Natural killer cell (primary cell): ENCODE measurements at regions not wholly inside any gene's neighbourhood (a gene's known extent, or its start where the extent isn't known, plus 50 kb on each side); places are given as distances from the start of the nearest gene placed in this dataset.

Source experiments
- ATAC-seq, 3 donors: fragments of 150-1000 bp in 2 of 3; fragments of 200-7000 bp in 1 of 3; cut with Tn5 transposase; 1 replicate in 1 of 3; 2 replicates in 2 of 3; pipeline ENCODE4 v1.10.0; 2021; ENCODE audit warnings: mild to moderate bottlenecking in 2 of 3, moderate library complexity in 2 of 3
- DNase-seq, 2 donors: peaks; one replicate each; pipeline versions ENCODE4 v3.0.0 to v3.0.0-alpha.2; 2013 to 2021; ENCODE audit warnings: mixed read lengths in 1 of 2
- H3K27ac ChIP-seq: one replicate; pipeline ENCODE4 v1.5.1; 2013; ENCODE audit warnings: mild to moderate bottlenecking, low read length
- H3K27me3 ChIP-seq: one replicate; pipeline ENCODE4 v1.6.1; 2013; ENCODE audit warnings: low read length; ENCODE audit not compliant: control insufficient read depth, insufficient read depth
- H3K36me3 ChIP-seq: one replicate; pipeline ENCODE4 v1.6.1; 2013; ENCODE audit warnings: low read length; ENCODE audit not compliant: control insufficient read depth, insufficient read depth
- H3K4me1 ChIP-seq: one replicate; pipeline ENCODE4 v1.6.1; 2013; ENCODE audit warnings: low read length; ENCODE audit not compliant: control insufficient read depth, insufficient read depth
- H3K4me3 ChIP-seq: one replicate; pipeline ENCODE4 v1.5.1; 2013; ENCODE audit warnings: low read length
- H3K9me3 ChIP-seq: one replicate; pipeline ENCODE4 v1.6.1; 2013; ENCODE audit warnings: low read length; ENCODE audit not compliant: control insufficient read depth, insufficient read depth
- H3K27ac Mint-ChIP-seq, 2 donors: one replicate each; pipeline ENCODE4 v1.8.0; 2022; ENCODE audit warnings: mild to moderate bottlenecking in 2 of 2, mixed read lengths in 2 of 2, moderate library complexity in 1 of 2
- H3K27me3 Mint-ChIP-seq, 2 donors: one replicate each; pipeline ENCODE4 v1.8.0; 2022; ENCODE audit warnings: low read depth in 2 of 2, mixed read lengths in 2 of 2
- H3K36me3 Mint-ChIP-seq: one replicate; pipeline ENCODE4 v1.8.0; 2022; ENCODE audit warnings: mixed read lengths
- H3K4me1 Mint-ChIP-seq, 2 donors: one replicate each; pipeline ENCODE4 v1.8.0; 2022; ENCODE audit warnings: mixed read lengths in 2 of 2
- H3K4me3 Mint-ChIP-seq: one replicate; pipeline ENCODE4 v1.8.0; 2022; ENCODE audit warnings: mild to moderate bottlenecking, moderate library complexity, mixed read lengths
- H3K9me3 Mint-ChIP-seq, 2 donors: one replicate each; pipeline ENCODE4 v1.8.0; 2022; ENCODE audit warnings: mixed read lengths in 2 of 2
- CTCF ChIP-seq: fragments of 200-600 bp; IDR thresholded peaks from one replicate; pipeline ENCODE4 v1.8.0; 2022; ENCODE audit warnings: antibody characterized with exemption
- WGBS: methylation state at CpG from one replicate; pipeline ENCODE4 v1.1.7; 2013; ENCODE audit warnings: missing lambda C conversion rate; ENCODE audit not compliant: insufficient coverage; 5-methylcytosine and 5-hydroxymethylcytosine counted together
- intact Hi-C: fragments of 100-400 bp; cut with micrococcal nuclease; formaldehyde crosslinking; loops from one replicate; pipeline ENCODE4 v1.14.2; 2022

- ATAC-seq (no peak), DNase-seq (no peak)
- Histone ChIP-seq H3K4me1 (peaks cover 13% of the 10 kb centered on the region), H3K27me3 (no peaks in the 10 kb centered on the region), H3K9me3 (no peaks in the 10 kb centered on the region), H3K27ac (no peak overlapping the region), H3K36me3 (no peaks in the 10 kb centered on the region), H3K4me3 (no peak overlapping the region)
- TF ChIP-seq CTCF, result no peak
- intact Hi-C loops, result no loop called here
- no peak overlapping the region for H3K27ac Mint-ChIP-seq
- no peak overlapping the region for H3K4me3 Mint-ChIP-seq
- no peaks in the 10 kb centered on the region for H3K36me3 Mint-ChIP-seq
- no peaks in the 10 kb centered on the region for H3K9me3 Mint-ChIP-seq
- 89% methylated on average over 3 of the region's 4 CpGs for WGBS
- H3K27me3 Mint-ChIP-seq, result peaks cover 0 to 3% of the 10 kb centered on the region in 2 donors
- H3K4me1 Mint-ChIP-seq, result peaks cover 15 to 19% of the 10 kb centered on the region in 2 donors
Measured at GRCh38 chr1:101406271-101406670, 169.5 kb downstream of the S1PR1 start.

- Histone ChIP-seq H3K9me3 (no peaks in the 10 kb centered on the region), H3K4me1 (peaks cover 14% of the 10 kb centered on the region), H3K27ac (no peak overlapping the region), H3K4me3 (no peak overlapping the region), H3K36me3 (no peaks in the 10 kb centered on the region), H3K27me3 (no peaks in the 10 kb centered on the region)
- TF ChIP-seq CTCF, result no peak
- ATAC-seq (no peak), DNase-seq (no peak)
- intact Hi-C loops, result no loop called here
- Mint-ChIP-seq H3K27ac (no peak overlapping the region), H3K9me3 (no peaks in the 10 kb centered on the region), H3K4me3 (no peak overlapping the region), H3K4me1 (peaks cover 16 to 21% of the 10 kb centered on the region in 2 donors), H3K36me3 (peaks cover 4% of the 10 kb centered on the region), H3K27me3 (peaks cover 3% of the 10 kb centered on the region in 2 donors)
- no CpG with 5 or more reads among the region's 1 CpG for WGBS
Measured at GRCh38 chr1:101406681-101407080, 169.9 kb downstream of the S1PR1 start.

- Mint-ChIP-seq H3K9me3 (no peaks in the 10 kb centered on the region), H3K4me1 (peaks cover 16 to 21% of the 10 kb centered on the region in 2 donors), H3K4me3 (no peak overlapping the region), H3K36me3 (peaks cover 7% of the 10 kb centered on the region), H3K27ac (no peak overlapping the region), H3K27me3 (peaks cover 0 to 12% of the 10 kb centered on the region in 2 donors)
- WGBS, result 33% methylated on average over 1 of the region's 2 CpGs
- ATAC-seq, result no peak
- DNase-seq, result no peak
- Histone ChIP-seq H3K4me3 (no peak overlapping the region), H3K4me1 (peaks cover 14% of the 10 kb centered on the region), H3K27me3 (no peaks in the 10 kb centered on the region), H3K27ac (no peak overlapping the region), H3K36me3 (no peaks in the 10 kb centered on the region), H3K9me3 (no peaks in the 10 kb centered on the region)
- no peak for TF ChIP-seq CTCF
- intact Hi-C loops, result no loop called here
Measured at GRCh38 chr1:101407505-101408211, 170.8 kb downstream of the S1PR1 start.
